ENCODE measurements at regions not wholly inside any gene's neighbourhood (a gene's known extent, or its start where the extent isn't known, plus 50 kb on each side); places are given as distances from the start of the nearest gene placed in this dataset.

DNA sequence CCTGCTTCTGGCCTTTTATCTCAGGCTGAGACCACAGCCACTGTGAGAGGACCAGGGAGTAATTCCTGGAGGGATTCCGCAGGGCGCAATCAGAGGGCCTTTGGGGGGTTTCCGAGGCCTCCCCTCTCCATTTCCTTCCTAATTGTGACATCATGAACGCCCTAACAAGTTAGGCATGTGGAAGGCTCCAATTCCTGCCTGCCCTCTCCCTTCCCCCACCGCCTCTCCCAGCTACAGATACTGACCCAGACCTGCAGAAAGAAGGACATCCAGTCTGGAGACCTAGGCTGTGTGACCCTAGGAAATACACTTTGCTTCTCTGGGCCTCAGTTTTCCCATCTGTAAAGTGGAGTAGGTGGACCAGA lies 637.9 kb downstream of the MED13L start:
- Mint-ChIP-seq H3K27ac (no peak overlapping the region), H3K4me1 (no peaks in the 10 kb centered on the region), H3K27me3 (ENCODE audit: low read depth in 3 of 3) (peaks cover 6 to 16% (median 6%) of the 10 kb centered on the region in 3 donors), H3K36me3 (no peaks in the 10 kb centered on the region), H3K9me3 (peaks cover 0 to 2% (median 0%) of the 10 kb centered on the region in 7 donors), H3K4me3 (no peak overlapping the region)
- intact Hi-C loops (cut with micrococcal nuclease), result no loop called here
- Histone ChIP-seq H3K36me3 (replicated peaks in 1 of 2; ENCODE audit: control insufficient read depth in 1 of 2, insufficient read depth in 2 of 2, low read length in 2 of 2) (no peaks in the 10 kb centered on the region), H3K4me3 (replicated peaks in 1 of 3; ENCODE audit: low read depth in 2 of 3, low read length in 3 of 3) (no peak overlapping the region), H3K27me3 (ENCODE audit: control insufficient read depth in 2 of 2, insufficient read depth in 2 of 2, low read length in 2 of 2) (peaks cover 2 to 3% of the 10 kb centered on the region in 2 donors), H3K9me3 (replicated peaks in 1 of 2; ENCODE audit: control insufficient read depth in 1 of 2, insufficient read depth in 1 of 2, low read length in 2 of 2) (no peaks in the 10 kb centered on the region), H3K9ac (ENCODE audit: insufficient read depth, low read length, poor library complexity, severe bottlenecking) (no peak overlapping the region), H4K20me1 (ENCODE audit: insufficient read depth, low read length) (no peaks in the 10 kb centered on the region), H3K79me2 (ENCODE audit: insufficient read depth, low read length) (no peaks in the 10 kb centered on the region), H2AFZ (ENCODE audit: insufficient read depth, low read depth, low read length, poor library complexity, severe bottlenecking) (no peak overlapping the region), H3K4me2 (replicated peaks; ENCODE audit: extremely low read depth, low read length, poor library complexity, severe bottlenecking) (no peak overlapping the region), H3K4me1 (ENCODE audit: control insufficient read depth in 1 of 2, insufficient read depth in 2 of 2, low read length in 2 of 2) (no peaks in the 10 kb centered on the region), H3K27ac (ENCODE audit: low read depth in 1 of 2, low read length in 2 of 2) (no peak overlapping the region)
- DNase-seq, result no peak
- TF ChIP-seq, protein P1, sequence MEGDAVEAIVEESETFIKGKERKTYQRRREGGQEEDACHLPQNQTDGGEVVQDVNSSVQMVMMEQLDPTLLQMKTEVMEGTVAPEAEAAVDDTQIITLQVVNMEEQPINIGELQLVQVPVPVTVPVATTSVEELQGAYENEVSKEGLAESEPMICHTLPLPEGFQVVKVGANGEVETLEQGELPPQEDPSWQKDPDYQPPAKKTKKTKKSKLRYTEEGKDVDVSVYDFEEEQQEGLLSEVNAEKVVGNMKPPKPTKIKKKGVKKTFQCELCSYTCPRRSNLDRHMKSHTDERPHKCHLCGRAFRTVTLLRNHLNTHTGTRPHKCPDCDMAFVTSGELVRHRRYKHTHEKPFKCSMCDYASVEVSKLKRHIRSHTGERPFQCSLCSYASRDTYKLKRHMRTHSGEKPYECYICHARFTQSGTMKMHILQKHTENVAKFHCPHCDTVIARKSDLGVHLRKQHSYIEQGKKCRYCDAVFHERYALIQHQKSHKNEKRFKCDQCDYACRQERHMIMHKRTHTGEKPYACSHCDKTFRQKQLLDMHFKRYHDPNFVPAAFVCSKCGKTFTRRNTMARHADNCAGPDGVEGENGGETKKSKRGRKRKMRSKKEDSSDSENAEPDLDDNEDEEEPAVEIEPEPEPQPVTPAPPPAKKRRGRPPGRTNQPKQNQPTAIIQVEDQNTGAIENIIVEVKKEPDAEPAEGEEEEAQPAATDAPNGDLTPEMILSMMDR (IDR thresholded peaks at IDR 0.05), result no peak
- WGBS (ENCODE audit: insufficient coverage), result no CpG with 5 or more reads among the region's 5 CpGs

DNA sequence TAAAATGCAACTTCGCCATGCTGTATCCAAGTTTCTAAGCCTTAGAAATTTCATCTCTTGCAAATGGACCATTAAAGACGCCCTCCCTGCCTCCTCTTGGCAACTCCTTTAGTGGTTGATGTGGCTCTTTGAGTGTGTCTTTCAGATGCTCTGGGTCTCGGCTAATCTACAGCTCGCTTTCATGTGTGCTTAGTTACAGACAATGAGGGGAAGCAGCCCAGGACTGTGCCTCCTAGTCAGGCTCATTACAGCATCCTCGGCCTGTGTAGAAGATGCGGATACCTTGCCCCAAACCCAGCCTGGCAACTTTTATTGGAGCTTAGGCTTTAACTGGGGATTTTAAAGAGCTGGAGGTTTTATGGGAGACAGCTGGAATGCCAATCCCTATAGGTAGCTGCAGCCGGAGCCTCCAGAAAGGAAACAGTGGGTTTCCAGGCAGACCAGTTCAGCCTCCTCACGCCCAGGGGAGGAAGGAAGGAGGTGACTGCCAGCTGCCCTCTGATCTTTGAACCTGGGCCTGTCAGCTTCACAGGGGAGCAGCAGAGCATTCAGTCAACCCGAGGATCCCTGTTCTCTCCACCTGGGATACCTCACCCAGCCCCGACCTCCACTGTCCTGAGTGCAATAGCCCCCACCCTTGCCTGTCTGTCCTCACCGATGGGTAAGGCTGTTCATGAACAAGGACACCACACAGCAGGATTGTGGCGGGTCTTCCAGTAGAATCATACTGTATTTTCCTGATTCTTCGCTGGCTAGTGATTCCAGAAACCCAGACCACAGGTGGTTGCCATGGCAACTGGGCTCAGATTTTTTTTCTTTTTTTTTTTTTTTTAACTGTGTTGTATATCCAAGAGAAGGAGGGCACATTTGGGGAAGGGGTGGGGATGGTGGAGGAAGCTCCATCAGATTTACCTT lies 638.5 kb downstream of the MED13L start:
- WGBS (ENCODE audit: insufficient coverage), result 38% methylated on average over 8 of the region's 13 CpGs
- Histone ChIP-seq H3K36me3 (replicated peaks in 1 of 2; ENCODE audit: control insufficient read depth in 1 of 2, insufficient read depth in 2 of 2, low read length in 2 of 2) (no peaks in the 10 kb centered on the region), H3K27ac (ENCODE audit: low read depth in 1 of 2, low read length in 2 of 2) (no peak overlapping the region), H3K9ac (ENCODE audit: insufficient read depth, low read length, poor library complexity, severe bottlenecking) (no peak overlapping the region), H3K4me1 (ENCODE audit: control insufficient read depth in 1 of 2, insufficient read depth in 2 of 2, low read length in 2 of 2) (no peaks in the 10 kb centered on the region), H4K20me1 (ENCODE audit: insufficient read depth, low read length) (no peaks in the 10 kb centered on the region), H3K79me2 (ENCODE audit: insufficient read depth, low read length) (no peaks in the 10 kb centered on the region), H3K9me3 (replicated peaks in 1 of 2; ENCODE audit: control insufficient read depth in 1 of 2, insufficient read depth in 1 of 2, low read length in 2 of 2) (no peaks in the 10 kb centered on the region), H3K27me3 (ENCODE audit: control insufficient read depth in 2 of 2, insufficient read depth in 2 of 2, low read length in 2 of 2) (peaks cover 2 to 3% of the 10 kb centered on the region in 2 donors), H3K4me2 (replicated peaks; ENCODE audit: extremely low read depth, low read length, poor library complexity, severe bottlenecking) (no peak overlapping the region), H2AFZ (ENCODE audit: insufficient read depth, low read depth, low read length, poor library complexity, severe bottlenecking) (no peak overlapping the region), H3K4me3 (replicated peaks in 1 of 3; ENCODE audit: low read depth in 2 of 3, low read length in 3 of 3) (no peak overlapping the region)
- Mint-ChIP-seq H3K36me3 (no peaks in the 10 kb centered on the region), H3K27me3 (ENCODE audit: low read depth in 3 of 3) (peaks cover 6 to 16% (median 6%) of the 10 kb centered on the region in 3 donors), H3K9me3 (peaks cover 0 to 2% (median 0%) of the 10 kb centered on the region in 7 donors), H3K4me3 (no peak overlapping the region), H3K4me1 (no peaks in the 10 kb centered on the region), H3K27ac (no peak overlapping the region)
- TF ChIP-seq, protein P1 (IDR thresholded peaks at IDR 0.05), result no peak
- no peak for DNase-seq
- intact Hi-C loops (cut with micrococcal nuclease), result no loop called here
